ENCODE measurements at regions not wholly inside any gene's neighbourhood (a gene's known extent, or its start where the extent isn't known, plus 50 kb on each side); places are given as distances from the start of the nearest gene placed in this dataset.

GRCh38 chr1:18552631-18553030 lies 71.9 kb downstream of the KLHDC7A start:
- Histone ChIP-seq H3K4me1 (ENCODE audit: control insufficient read depth, insufficient read depth, low read length) (no peaks in the 10 kb centered on the region), H2BK15ac (ENCODE audit: low read depth, low read length) (no peak overlapping the region), H3K9me3 (ENCODE audit: control insufficient read depth, insufficient read depth, low read length) (no peaks in the 10 kb centered on the region), H4K5ac (ENCODE audit: low read depth, low read length) (no peak overlapping the region), H2AK5ac (ENCODE audit: low read depth, low read length) (no peak overlapping the region), H2BK5ac (ENCODE audit: low read depth, low read length, poor library complexity, severe bottlenecking) (no peak overlapping the region), H3K4ac (ENCODE audit: low read depth, low read length) (no peak overlapping the region), H2BK20ac (ENCODE audit: low read depth, low read length) (no peak overlapping the region), H4K8ac (ENCODE audit: low read depth in 2 of 2, low read length in 2 of 2) (no peak overlapping the region), H3K23ac (ENCODE audit: low read depth, low read length) (no peak overlapping the region), H3K14ac (replicated peaks; ENCODE audit: low read depth, low read length) (no peak overlapping the region), H3K27ac (ENCODE audit: insufficient read depth, low read length) (no peak overlapping the region), H4K20me1 (ENCODE audit: insufficient read depth, low read length) (no peaks in the 10 kb centered on the region), H3K36me3 (ENCODE audit: control insufficient read depth, insufficient read depth, low read length) (no peaks in the 10 kb centered on the region), H3K4me2 (ENCODE audit: low read depth, low read length) (no peak overlapping the region), H2BK120ac (ENCODE audit: low read depth, low read length) (no peak overlapping the region), H2AK9ac (replicated peaks; ENCODE audit: low read depth, low read length, poor library complexity) (no peak overlapping the region), H3K18ac (ENCODE audit: low read depth, low read length) (no peak overlapping the region), H3K27me3 (ENCODE audit: control insufficient read depth, insufficient read depth, low read length) (peaks cover under 1% of the 10 kb centered on the region; the same call in 1 of the 2 replicates), H3K79me1 (ENCODE audit: low read depth in 1 of 2, low read length in 2 of 2) (no peaks in the 10 kb centered on the region), H2AFZ (replicated peaks; ENCODE audit: low read length, poor library complexity) (no peak overlapping the region), H4K91ac (ENCODE audit: insufficient read depth, low read depth, low read length) (no peak overlapping the region), H3K9me1 (ENCODE audit: insufficient read depth, low read length) (no peaks in the 10 kb centered on the region), H3K4me3 (ENCODE audit: insufficient read depth, low read depth, low read length) (no peak overlapping the region), H3K9ac (ENCODE audit: low read depth, low read length) (no peak overlapping the region), H3K56ac (ENCODE audit: extremely low read depth, insufficient read depth, low read length) (no peak overlapping the region)
- 41% methylated on average over 8 of the region's 9 CpGs; no CpG with 5 or more reads in 1 of the 2 experiments for WGBS, 2 experiments (ENCODE audit: extremely low coverage in 2 of 2, insufficient read length in 1 of 2)
- intact Hi-C loops (cut with micrococcal nuclease) (no loop called here), in situ Hi-C loops (cut with MboI; ENCODE audit: low sequenced_read_pairs) (no loop called here), dilution Hi-C loops (cut with HindIII; ENCODE audit: low sequenced_read_pairs, unreplicated experiment) (no loop called here)
- ChIA-PET CTCF (no interaction called here), POLR2A (ENCODE audit: unreplicated experiment) (no interaction called here)
- TF ChIP-seq RFX5 (IDR thresholded peaks at IDR 0.05; ENCODE audit: low read depth, low read length): no peak
- TF ChIP-seq RCOR1 (IDR thresholded peaks at IDR 0.05; ENCODE audit: insufficient replicate concordance, low read length): no peak
- no peak for TF ChIP-seq NFE2L2 (IDR thresholded peaks at IDR 0.05; ENCODE audit: low read depth, low read length)
- TF ChIP-seq MAFK (IDR thresholded peaks at IDR 0.05; ENCODE audit: low read depth, low read length): no peak
- TF ChIP-seq ELK1 (IDR thresholded peaks at IDR 0.05; ENCODE audit: borderline replicate concordance, low read depth, low read length): no peak
- no peak for TF ChIP-seq CEBPB (IDR thresholded peaks at IDR 0.05; ENCODE audit: low read depth, low read length)
- no peak for TF ChIP-seq SMC3 (IDR thresholded peaks at IDR 0.05; ENCODE audit: low read depth, low read length)
- TF ChIP-seq USF2 (IDR thresholded peaks at IDR 0.05; ENCODE audit: low read depth, low read length): no peak
- no peak for TF ChIP-seq FOS (IDR thresholded peaks at IDR 0.05; ENCODE audit: low read depth, low read length)
- TF ChIP-seq RAD21 (IDR thresholded peaks at IDR 0.05; ENCODE audit: low read length): no peak
- no peak for TF ChIP-seq BHLHE40 (IDR thresholded peaks at IDR 0.05; ENCODE audit: low read depth, low read length)
- no peak for TF ChIP-seq MAZ (IDR thresholded peaks at IDR 0.05; ENCODE audit: borderline replicate concordance, low read depth, low read length)
- TF ChIP-seq MXI1 (IDR thresholded peaks at IDR 0.05; ENCODE audit: borderline replicate concordance, low read depth, low read length): no peak
- DNase-seq: no peak
- ATAC-seq (ENCODE audit: low read depth): no peak
- BruUV-seq (replicated peaks): no TSS peak
